ENCODE measurements at regions not wholly inside any gene's neighbourhood (a gene's known extent, or its start where the extent isn't known, plus 50 kb on each side); places are given as distances from the start of the nearest gene placed in this dataset.
"Not testable (repeated sequence)": the region's sequence is repeated elsewhere in the genome, so short reads cannot be mapped to it uniquely, and the experiment has no call there.

DNA sequence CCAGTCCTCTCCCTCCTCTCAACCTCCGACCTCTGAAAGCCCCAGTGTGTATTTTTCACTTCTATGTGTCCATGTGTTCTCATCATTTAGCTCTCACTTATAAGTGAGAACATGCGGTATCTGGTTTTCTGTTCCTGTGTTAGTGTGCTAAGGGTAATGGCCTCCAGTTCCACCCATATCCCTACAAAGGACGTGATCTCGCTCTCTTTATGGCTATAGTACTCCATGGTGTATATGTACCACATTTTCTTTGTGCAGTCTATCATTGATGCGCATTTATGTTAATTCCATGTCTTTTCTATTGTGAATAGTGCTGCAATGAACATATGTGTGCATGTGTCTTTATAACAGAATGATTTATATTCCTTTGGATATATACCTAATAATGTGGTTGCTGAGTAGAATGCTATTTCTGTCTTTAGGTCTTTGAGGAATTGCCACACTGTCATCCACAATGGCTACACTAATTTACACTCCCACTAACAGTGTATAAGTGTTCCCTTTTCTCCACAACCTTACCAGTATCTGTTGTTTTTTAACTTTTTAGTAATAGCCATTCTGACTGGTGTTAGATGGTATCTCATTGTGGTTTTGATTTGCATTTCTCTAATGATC lies 749.3 kb upstream of the ARRDC3 start:
- TF ChIP-seq EP300, POLR2A (IDR thresholded peaks at IDR 0.05): not testable (repeated sequence)
- TF ChIP-seq, protein P1, sequence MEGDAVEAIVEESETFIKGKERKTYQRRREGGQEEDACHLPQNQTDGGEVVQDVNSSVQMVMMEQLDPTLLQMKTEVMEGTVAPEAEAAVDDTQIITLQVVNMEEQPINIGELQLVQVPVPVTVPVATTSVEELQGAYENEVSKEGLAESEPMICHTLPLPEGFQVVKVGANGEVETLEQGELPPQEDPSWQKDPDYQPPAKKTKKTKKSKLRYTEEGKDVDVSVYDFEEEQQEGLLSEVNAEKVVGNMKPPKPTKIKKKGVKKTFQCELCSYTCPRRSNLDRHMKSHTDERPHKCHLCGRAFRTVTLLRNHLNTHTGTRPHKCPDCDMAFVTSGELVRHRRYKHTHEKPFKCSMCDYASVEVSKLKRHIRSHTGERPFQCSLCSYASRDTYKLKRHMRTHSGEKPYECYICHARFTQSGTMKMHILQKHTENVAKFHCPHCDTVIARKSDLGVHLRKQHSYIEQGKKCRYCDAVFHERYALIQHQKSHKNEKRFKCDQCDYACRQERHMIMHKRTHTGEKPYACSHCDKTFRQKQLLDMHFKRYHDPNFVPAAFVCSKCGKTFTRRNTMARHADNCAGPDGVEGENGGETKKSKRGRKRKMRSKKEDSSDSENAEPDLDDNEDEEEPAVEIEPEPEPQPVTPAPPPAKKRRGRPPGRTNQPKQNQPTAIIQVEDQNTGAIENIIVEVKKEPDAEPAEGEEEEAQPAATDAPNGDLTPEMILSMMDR (IDR thresholded peaks at IDR 0.05), result not testable (repeated sequence)
